SK-N-SH (cell line): ENCODE measurements at regions not wholly inside any gene's neighbourhood (a gene's known extent, or its start where the extent isn't known, plus 50 kb on each side); places are given as distances from the start of the nearest gene placed in this dataset.

ENCODE experiments used
- CTCF ChIA-PET: fragments of 300-600, 350-600 bp; formaldehyde crosslinking; extraction: SDS; loops from one replicate; lab custom pipeline; 2021; lab: Yijun Ruan, JAX
- POLR2A ChIA-PET: fragments of 350-600 bp; sonication (Branson Sonifier 250); formaldehyde crosslinking; extraction: SDS; loops from one replicate; lab custom pipeline; 2020; ENCODE audit warnings: antibody characterized with exemption, inconsistent platforms; lab: Yijun Ruan, JAX
- DNase-seq: peaks from one replicate; pipeline ENCODE4 v3.0.0; 2012
- H2AFZ ChIP-seq: fragments of 200-600 bp; sonication (generic); 2 replicates; pipeline ENCODE4 v1.8.1; 2016; ENCODE audit warnings: antibody characterized with exemption, mild to moderate bottlenecking, low read depth
- H3F3A ChIP-seq: fragments of 200-600 bp; sonication (generic); replicated peaks from 2 replicates; pipeline ENCODE3; 2016; ENCODE audit warnings: antibody characterized with exemption, mild to moderate bottlenecking; ENCODE audit not compliant: insufficient read depth
- H3K27ac ChIP-seq, 2 experiments: fragments of 200-500 bp in 1 of 2; fragments of 200-600 bp in 1 of 2; sonication (Bioruptor generic) in 1 of 2; sonication (generic), shearing (Covaris generic) in 1 of 2; 2 replicates each; pipeline versions ENCODE4 v1.5.1 to v1.6.1; 2014 to 2016; ENCODE audit warnings: low read depth in 2 of 2, inconsistent platforms in 1 of 2, low read length in 1 of 2, mild to moderate bottlenecking in 1 of 2, mixed read lengths in 1 of 2
- H3K27me3 ChIP-seq: fragments of 200-600 bp; sonication (generic), shearing (Covaris generic); 2 replicates; pipeline ENCODE4 v1.6.1; 2016; ENCODE audit warnings: mixed run types; ENCODE audit not compliant: insufficient read depth
- H3K36me3 ChIP-seq, 2 experiments: fragments of 200-500 bp in 1 of 2; fragments of 200-600 bp in 1 of 2; sonication (Bioruptor generic) in 1 of 2; sonication (generic) in 1 of 2; replicated peaks in 1 of 2; 2 replicates each; pipeline versions ENCODE3 to v1.5.1; 2014 to 2016; ENCODE audit warnings: low read length in 1 of 2, mild to moderate bottlenecking in 1 of 2; ENCODE audit not compliant: insufficient read depth in 2 of 2, control insufficient read depth in 1 of 2
- H3K4me1 ChIP-seq, 2 experiments: fragments of 200-500 bp in 1 of 2; fragments of 200-600 bp in 1 of 2; sonication (Bioruptor generic) in 1 of 2; sonication (generic), shearing (Covaris generic) in 1 of 2; 2 replicates each; pipeline versions ENCODE4 v1.5.1 to v1.6.1; 2014 to 2016; ENCODE audit warnings: low read depth in 1 of 2, low read length in 1 of 2, mixed run types in 1 of 2; ENCODE audit not compliant: insufficient read depth in 2 of 2, control insufficient read depth in 1 of 2
- H3K4me2 ChIP-seq: fragments of 200-600 bp; sonication (generic), shearing (Covaris generic); 2 replicates; pipeline ENCODE4 v1.6.1; 2017; ENCODE audit warnings: mixed run types
- H3K4me3 ChIP-seq, 2 experiments: fragments of 200-500 bp in 1 of 2; fragments of 200-600 bp in 1 of 2; sonication (Bioruptor generic) in 1 of 2; sonication (generic), shearing (Covaris generic) in 1 of 2; 2 replicates each; pipeline versions ENCODE4 v1.5.1 to v1.8.1; 2014 to 2016; ENCODE audit warnings: low read depth in 2 of 2, inconsistent platforms in 1 of 2, low read length in 1 of 2, mild to moderate bottlenecking in 1 of 2, mixed read lengths in 1 of 2, moderate library complexity in 1 of 2
- H3K79me2 ChIP-seq: fragments of 200-600 bp; sonication (generic); 2 replicates; pipeline ENCODE4 v1.8.1; 2017; ENCODE audit warnings: mild to moderate bottlenecking; ENCODE audit not compliant: insufficient read depth
- H3K9ac ChIP-seq: fragments of 200-600 bp; sonication (generic); 2 replicates; pipeline ENCODE4 v1.6.1; 2017; ENCODE audit warnings: mixed run types
- H3K9me2 ChIP-seq: fragments of 200-600 bp; sonication (generic); 2 replicates; pipeline ENCODE4 v1.6.1; 2017; ENCODE audit warnings: mixed run types
- H3K9me3 ChIP-seq: fragments of 200-600 bp; sonication (generic); 2 replicates; pipeline ENCODE4 v1.6.1; 2017; ENCODE audit warnings: mixed run types, mild to moderate bottlenecking, moderate library complexity
- H4K20me1 ChIP-seq: fragments of 200-600 bp; sonication (generic); 2 replicates; pipeline ENCODE4 v1.6.1; 2017; ENCODE audit warnings: mild to moderate bottlenecking, mixed run types; ENCODE audit not compliant: insufficient read depth
- CHD2 ChIP-seq: fragments of 150-350 bp; IDR thresholded peaks from 2 replicates; pipeline ENCODE4 v1.6.1; 2018; ENCODE audit warnings: low read length; ENCODE audit not compliant: partially characterized antibody
- ELF1 ChIP-seq: IDR thresholded peaks from 2 replicates; pipeline ENCODE4 v1.4.0; 2012
- EP300 ChIP-seq, 2 experiments: IDR thresholded peaks; 2 replicates each; pipeline versions ENCODE4 v1.4.0 to v1.6.1; 2012; ENCODE audit warnings: borderline replicate concordance in 1 of 2, low read depth in 1 of 2, low read length in 1 of 2
- FOSL2 ChIP-seq: IDR thresholded peaks from 2 replicates; pipeline ENCODE4 v1.4.0; 2012; ENCODE audit warnings: low read depth, mild to moderate bottlenecking, moderate library complexity, borderline replicate concordance
- GATA2 ChIP-seq: sonication (generic); formaldehyde crosslinking; IDR thresholded peaks from 2 replicates; pipeline ENCODE4 v1.5.0; 2020; ENCODE audit warnings: mild to moderate bottlenecking, missing genetic modification reagents
- IRF3 ChIP-seq: fragments of 150-350 bp; IDR thresholded peaks from 2 replicates; pipeline ENCODE4 v1.6.1; 2016; ENCODE audit warnings: mild to moderate bottlenecking, low read depth, low read length
- JUND ChIP-seq: IDR thresholded peaks from 2 replicates; pipeline ENCODE4 v1.4.0; 2012
- MXI1 ChIP-seq: IDR thresholded peaks from 2 replicates; pipeline ENCODE4 v1.6.1; 2012; ENCODE audit warnings: mild to moderate bottlenecking, low read depth, low read length, improper control_type of control experiment
- NFIC ChIP-seq: IDR thresholded peaks from 2 replicates; pipeline ENCODE4 v1.4.0; 2012; ENCODE audit warnings: borderline replicate concordance
- NRF1 ChIP-seq: IDR thresholded peaks from 2 replicates; pipeline ENCODE4 v1.6.1; 2012; ENCODE audit warnings: low read depth, mild to moderate bottlenecking, low read length
- PBX3 ChIP-seq: IDR thresholded peaks from 2 replicates; pipeline ENCODE4; 2012
- POLR2AphosphoS5 ChIP-seq: IDR thresholded peaks from 2 replicates; pipeline ENCODE4 v1.6.1; 2012; ENCODE audit warnings: low read depth, low read length
- RAD21 ChIP-seq: IDR thresholded peaks from 2 replicates; pipeline ENCODE4 v1.6.1; 2012; ENCODE audit warnings: mild to moderate bottlenecking, low read length
- REST ChIP-seq: IDR thresholded peaks from 2 replicates; pipeline ENCODE4 v1.6.1; 2012; ENCODE audit warnings: mild to moderate bottlenecking, low read depth, low read length, moderate library complexity
- RXRA ChIP-seq: IDR thresholded peaks from 2 replicates; pipeline ENCODE4 v1.4.0; 2012; ENCODE audit warnings: low read depth, mild to moderate bottlenecking, borderline replicate concordance
- TCF12 ChIP-seq: IDR thresholded peaks from 2 replicates; pipeline ENCODE4 v1.4.0; 2012
- USF2 ChIP-seq: fragments of 150-350 bp; IDR thresholded peaks from 2 replicates; pipeline ENCODE4 v1.6.1; 2017; ENCODE audit warnings: antibody characterized with exemption, low read length, low read depth, borderline replicate concordance
- YY1 ChIP-seq: IDR thresholded peaks from 2 replicates; pipeline ENCODE4 v1.4.0; 2012; ENCODE audit warnings: low read depth, mild to moderate bottlenecking
- ZBTB33 ChIP-seq: IDR thresholded peaks from 2 replicates; pipeline ENCODE4 v1.4.0; 2012; ENCODE audit warnings: low read depth, borderline replicate concordance
- WGBS: methylation state at CpG from one replicate; pipeline ENCODE4 v1.1.6; 2017; ENCODE audit warnings: low lambda C conversion rate; 5-methylcytosine and 5-hydroxymethylcytosine counted together

- Histone ChIP-seq H3K4me2 (0 out of 2 replicates have a peak overlapping the region, but pooled peaks have one; percentile 73), H3K27me3 (no peaks in the 10 kb centered on the region), H3K9me3 (no peaks in the 10 kb centered on the region), H3K79me2 (no peaks in the 10 kb centered on the region), H3K36me3 (no peaks in the 10 kb centered on the region), H4K20me1 (no peaks in the 10 kb centered on the region), H3K27ac (peak overlapping the region in 1 of 2 experiments; percentile 53; a peak in 1 of 4 replicates), H3F3A (peaks cover 14% of the 10 kb centered on the region), H3K9me2 (no peaks in the 10 kb centered on the region), H2AFZ (peak overlapping the region; percentile 96), H3K9ac (peak overlapping the region; percentile 69; the same call in 1 of the 2 replicates)
- POLR2A ChIA-PET = no interaction called here
- TF ChIP-seq FOSL2 (no peak), TCF12 (no peak), GATA2 (CRISPR knock-in tag) (no peak), YY1 (no peak), MXI1 (no peak), EP300 (IDR thresholded peaks at IDR 0.05; ENCODE audit: borderline replicate concordance in 1 of 2, low read depth in 1 of 2, low read length in 1 of 2) (no peak), REST (no peak), POLR2AphosphoS5 (no peak), JUND (no peak), NRF1 (no peak), IRF3 (no peak), USF2 (no peak), ZBTB33 (no peak), NFIC (no peak), PBX3 (no peak), RXRA (no peak), RAD21 (no peak), CHD2 (no peak), ELF1 (no peak)
- TF ChIP-seq, all 33 proteins: peak for 0
- Histone ChIP-seq H3K4me1 (peaks cover 0 to 5% of the 10 kb centered on the region in 2 experiments; a peak in 3 of 4 replicates), H3K4me3 (no peak overlapping the region)
- CTCF ChIA-PET = interaction anchor here (1.1 kb wide), 1 partner anchor 45 kb away, joined by 3 read pairs; no protein-coding TSS in a partner anchor
- no peak for DNase-seq
- 71% methylated on average over 5 of the region's 5 CpGs for WGBS
Measured at GRCh38 chr6:100229512-100229911, 235.2 kb downstream of the SIM1 start.
